ENCODE measurements at regions not wholly inside any gene's neighbourhood (a gene's known extent, or its start where the extent isn't known, plus 50 kb on each side); places are given as distances from the start of the nearest gene placed in this dataset.

DNA sequence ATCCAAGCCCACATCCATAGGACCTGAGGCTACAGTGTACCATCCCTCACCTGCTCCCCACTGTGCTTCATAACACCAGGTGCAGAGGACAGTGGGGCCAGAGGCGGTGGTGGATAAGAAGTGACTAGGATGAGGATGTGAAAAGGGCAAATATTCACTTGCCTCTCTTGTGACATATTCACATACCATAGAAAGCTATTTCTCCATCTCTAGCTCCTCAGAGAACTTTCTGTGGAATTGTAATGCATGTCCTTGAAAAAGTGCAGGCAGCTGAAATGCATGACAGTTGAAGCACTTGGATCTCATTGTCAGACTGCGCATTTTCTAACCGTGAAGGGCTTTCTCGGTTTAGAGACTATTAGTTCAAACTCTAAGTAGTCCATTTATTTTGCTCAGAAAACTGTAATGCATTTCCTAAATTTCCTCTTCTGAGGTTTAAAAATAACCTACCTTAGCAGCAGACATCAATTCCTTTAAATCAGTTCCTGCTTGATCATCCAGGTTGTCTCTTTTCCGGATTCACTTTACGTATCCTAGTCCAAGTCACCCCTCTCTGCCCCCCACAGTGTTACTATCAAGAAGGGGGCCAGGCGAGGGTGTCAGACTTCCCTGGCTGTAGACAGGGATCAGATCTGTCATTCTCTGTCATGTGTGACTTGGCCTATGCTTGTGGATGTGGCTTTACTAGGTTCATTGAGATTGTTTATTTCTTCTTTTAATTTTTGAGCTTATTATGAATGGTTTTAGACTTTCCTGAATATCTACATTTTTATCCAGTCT lies 984.0 kb upstream of the TMEM132C start:
- TF ChIP-seq, protein P1, sequence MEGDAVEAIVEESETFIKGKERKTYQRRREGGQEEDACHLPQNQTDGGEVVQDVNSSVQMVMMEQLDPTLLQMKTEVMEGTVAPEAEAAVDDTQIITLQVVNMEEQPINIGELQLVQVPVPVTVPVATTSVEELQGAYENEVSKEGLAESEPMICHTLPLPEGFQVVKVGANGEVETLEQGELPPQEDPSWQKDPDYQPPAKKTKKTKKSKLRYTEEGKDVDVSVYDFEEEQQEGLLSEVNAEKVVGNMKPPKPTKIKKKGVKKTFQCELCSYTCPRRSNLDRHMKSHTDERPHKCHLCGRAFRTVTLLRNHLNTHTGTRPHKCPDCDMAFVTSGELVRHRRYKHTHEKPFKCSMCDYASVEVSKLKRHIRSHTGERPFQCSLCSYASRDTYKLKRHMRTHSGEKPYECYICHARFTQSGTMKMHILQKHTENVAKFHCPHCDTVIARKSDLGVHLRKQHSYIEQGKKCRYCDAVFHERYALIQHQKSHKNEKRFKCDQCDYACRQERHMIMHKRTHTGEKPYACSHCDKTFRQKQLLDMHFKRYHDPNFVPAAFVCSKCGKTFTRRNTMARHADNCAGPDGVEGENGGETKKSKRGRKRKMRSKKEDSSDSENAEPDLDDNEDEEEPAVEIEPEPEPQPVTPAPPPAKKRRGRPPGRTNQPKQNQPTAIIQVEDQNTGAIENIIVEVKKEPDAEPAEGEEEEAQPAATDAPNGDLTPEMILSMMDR (IDR thresholded peaks at IDR 0.05; ENCODE audit: borderline replicate concordance, insufficient read depth, low read depth, low read length), result no peak

DNA sequence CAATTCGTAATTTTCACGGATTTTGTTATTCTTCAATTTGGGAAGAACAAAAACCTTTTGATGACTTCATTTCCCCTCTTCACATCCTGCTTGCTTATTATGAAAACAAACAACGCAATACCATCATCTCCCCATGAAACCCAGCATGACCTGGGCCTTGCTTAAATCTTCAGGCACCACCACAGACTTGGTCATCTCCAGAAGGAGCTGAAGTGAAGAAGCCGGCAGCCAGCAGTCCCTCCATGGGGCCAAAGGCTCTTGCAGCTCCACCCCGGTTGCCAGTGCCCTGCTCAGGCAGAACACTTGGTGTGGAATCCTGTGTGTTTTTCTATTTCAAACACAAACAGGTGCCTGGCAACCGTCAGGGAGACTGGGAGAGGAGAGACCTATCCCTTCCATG lies 982.9 kb upstream of the TMEM132C start:
- TF ChIP-seq, protein P1 (IDR thresholded peaks at IDR 0.05; ENCODE audit: borderline replicate concordance, insufficient read depth, low read depth, low read length), result no peak
- H3K4me3 ChIP-seq (ENCODE audit: low read depth, low read length), result no peak overlapping the region

More for the DNA sequence above, 984.0 kb upstream of the TMEM132C start:
- no peak overlapping the region for H3K4me3 ChIP-seq (ENCODE audit: low read depth, low read length)

DNA sequence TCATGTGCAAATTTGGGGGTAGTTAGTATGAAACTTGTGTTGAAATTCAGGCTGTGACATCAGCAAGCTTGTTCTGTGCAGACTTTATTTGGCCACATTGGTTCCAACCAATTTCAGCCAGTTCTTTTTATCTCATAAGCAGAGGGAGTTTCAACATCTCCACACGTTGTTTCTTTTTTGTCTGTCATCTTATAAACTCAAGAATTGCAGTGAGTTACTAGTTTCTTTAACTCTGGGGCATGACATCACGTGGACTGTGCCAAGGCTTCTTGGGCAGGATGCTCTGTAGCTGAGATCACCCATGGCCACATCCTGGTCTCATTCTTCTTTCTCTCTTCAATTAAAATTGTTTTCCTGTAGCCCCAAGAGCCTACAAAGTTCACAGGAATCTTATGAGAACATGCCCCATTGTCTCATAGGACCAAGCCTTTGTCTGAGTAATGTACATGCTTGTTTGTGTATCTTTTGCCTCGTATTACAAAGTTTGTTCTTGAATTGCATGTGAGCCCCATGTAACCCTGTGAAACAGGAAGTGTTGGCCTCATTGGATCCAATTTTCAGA lies 982.0 kb upstream of the TMEM132C start:
- TF ChIP-seq, protein P1 (IDR thresholded peaks at IDR 0.05; ENCODE audit: borderline replicate concordance, insufficient read depth, low read depth, low read length), result no peak
- H3K4me3 ChIP-seq (ENCODE audit: low read depth, low read length), result no peak overlapping the region

GRCh38 chr12:127286281-127286680 lies 980.7 kb upstream of the TMEM132C start:
- H3K4me3 ChIP-seq (ENCODE audit: low read depth, low read length), result no peak overlapping the region
- TF ChIP-seq, protein P1 (IDR thresholded peaks at IDR 0.05; ENCODE audit: borderline replicate concordance, insufficient read depth, low read depth, low read length), result no peak

GRCh38 chr12:127287256-127287655 lies 979.7 kb upstream of the TMEM132C start:
- TF ChIP-seq, protein P1 (IDR thresholded peaks at IDR 0.05; ENCODE audit: borderline replicate concordance, insufficient read depth, low read depth, low read length), result no peak
- no peak overlapping the region for H3K4me3 ChIP-seq (ENCODE audit: low read depth, low read length)

DNA sequence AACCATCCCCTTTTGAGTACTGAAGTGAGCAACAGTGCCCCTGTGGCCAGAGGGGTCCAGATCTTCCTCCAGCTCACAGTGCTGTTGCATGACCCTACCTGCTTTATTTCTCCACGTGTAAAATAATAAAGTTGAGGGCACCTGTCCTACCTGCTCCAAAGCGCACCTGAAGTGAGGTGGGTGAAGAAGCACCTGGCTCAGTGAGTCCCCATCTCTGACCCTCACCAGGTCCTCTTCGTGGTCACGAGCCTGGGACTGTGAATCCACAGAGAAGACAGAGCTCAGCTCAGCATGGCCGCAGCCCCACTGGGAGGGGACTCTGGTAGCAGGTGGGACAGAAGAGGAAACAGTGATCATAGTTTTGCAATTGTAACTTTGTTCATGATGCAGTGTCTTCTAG lies 976.7 kb upstream of the TMEM132C start:
- TF ChIP-seq, protein P1 (IDR thresholded peaks at IDR 0.05; ENCODE audit: borderline replicate concordance, insufficient read depth, low read depth, low read length), result no peak

GRCh38 chr12:127292736-127293135 lies 974.2 kb upstream of the TMEM132C start:
- TF ChIP-seq, protein P1 (IDR thresholded peaks at IDR 0.05; ENCODE audit: borderline replicate concordance, insufficient read depth, low read depth, low read length), result no peak
- no peak overlapping the region for H3K4me3 ChIP-seq (ENCODE audit: low read depth, low read length)

More for the DNA sequence above, 976.7 kb upstream of the TMEM132C start:
- no peak overlapping the region for H3K4me3 ChIP-seq (ENCODE audit: low read depth, low read length)

All from GM12875 (cell line).